Smooth muscle cell (in vitro differentiated cells): ENCODE measurements at regions not wholly inside any gene's neighbourhood (a gene's known extent, or its start where the extent isn't known, plus 50 kb on each side); places are given as distances from the start of the nearest gene placed in this dataset.
A peak's percentile ranks its signal among the peaks of the same experiment; 100 is the strongest.

Experiments used
- DNase-seq: peaks from one replicate; lab custom pipeline; 2025; ENCODE audit not compliant: unreplicated experiment; lab: John Stamatoyannopoulos, UW
- H2AFZ ChIP-seq: fragments of 200-600 bp; sonication (generic); 2 replicates; pipeline ENCODE4 v1.6.0; 2016; ENCODE audit warnings: antibody characterized with exemption, low read depth, mild to moderate bottlenecking
- H3F3A ChIP-seq: fragments of 200-600 bp; sonication (generic); 2 replicates; pipeline ENCODE4 v1.6.0; 2017; ENCODE audit warnings: antibody characterized with exemption, low read depth
- H3K27ac ChIP-seq: fragments of 200-600 bp; sonication (generic); 2 replicates; pipeline ENCODE4 v1.5.1; 2016; ENCODE audit warnings: low read depth, mild to moderate bottlenecking
- H3K27me3 ChIP-seq: fragments of 200-600 bp; sonication (generic); 2 replicates; pipeline ENCODE4 v1.6.1; 2016; ENCODE audit warnings: low read depth, mild to moderate bottlenecking
- H3K36me3 ChIP-seq: fragments of 200-600 bp; sonication (generic); 2 replicates; pipeline ENCODE4 v1.5.1; 2016; ENCODE audit warnings: low read depth
- H3K4me1 ChIP-seq: fragments of 200-600 bp; sonication (generic); 2 replicates; pipeline ENCODE4 v1.5.1; 2016; ENCODE audit warnings: low read depth
- H3K4me2 ChIP-seq: fragments of 200-600 bp; sonication (generic); 2 replicates; pipeline ENCODE4 v1.6.0; 2016; ENCODE audit warnings: mild to moderate bottlenecking
- H3K4me3 ChIP-seq: fragments of 200-600 bp; sonication (generic); 2 replicates; pipeline ENCODE4 v1.5.1; 2016; ENCODE audit warnings: mild to moderate bottlenecking
- H3K79me2 ChIP-seq: fragments of 200-600 bp; sonication (generic); 2 replicates; pipeline ENCODE4 v1.6.0; 2016; ENCODE audit warnings: low read depth, mild to moderate bottlenecking
- H3K9ac ChIP-seq: fragments of 200-600 bp; sonication (generic); 2 replicates; pipeline ENCODE4 v1.6.0; 2016; ENCODE audit warnings: low read depth
- H3K9me3 ChIP-seq: fragments of 200-600 bp; sonication (generic); replicated peaks from 2 replicates; pipeline ENCODE4 v1.5.1; 2016; ENCODE audit warnings: low read depth
- H4K20me1 ChIP-seq: fragments of 200-600 bp; sonication (generic); 2 replicates; pipeline ENCODE4 v1.6.0; 2016; ENCODE audit warnings: low read depth
- WGBS: methylation state at CpG from one replicate; pipeline ENCODE4 v1.1.7; 2016; ENCODE audit warnings: low lambda C conversion rate; 5-methylcytosine and 5-hydroxymethylcytosine counted together
- TF ChIP-seq, protein P1 (sequence below): fragments of 200-600 bp; sonication (generic); IDR thresholded peaks from 2 replicates; pipeline ENCODE4 v1.5.1; 2017; ENCODE audit warnings: borderline replicate concordance, mild to moderate bottlenecking, antibody characterized with exemption; ENCODE audit not compliant: insufficient read depth, poor library complexity, severe bottlenecking

DNA sequence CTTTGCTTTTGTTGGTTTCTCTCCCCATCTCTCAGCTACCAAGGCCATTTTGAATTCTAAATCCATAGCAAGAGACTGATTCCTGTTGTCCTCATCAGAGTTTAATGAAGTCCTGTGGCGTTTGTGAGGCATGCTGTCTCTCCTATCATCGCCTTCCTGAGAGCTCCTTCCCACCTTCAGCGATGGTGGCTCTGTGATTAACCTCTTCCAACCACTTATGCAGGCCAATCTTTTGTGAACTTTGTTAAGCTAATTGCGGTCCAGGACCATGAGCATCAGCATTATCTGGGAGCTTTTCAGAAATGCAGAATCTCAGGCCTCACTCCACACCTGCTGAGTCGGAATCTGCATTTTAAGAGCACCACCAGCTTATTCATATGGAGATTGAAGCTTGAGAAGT is 272.5 kb upstream of the CDYL start:
- Histone ChIP-seq H3F3A (no peaks in the 10 kb centered on the region), H2AFZ (no peak overlapping the region), H3K27me3 (no peaks in the 10 kb centered on the region), H4K20me1 (no peaks in the 10 kb centered on the region), H3K27ac (no peak overlapping the region), H3K79me2 (no peaks in the 10 kb centered on the region), H3K9ac (no peak overlapping the region), H3K4me3 (no peak overlapping the region), H3K9me3 (no peaks in the 10 kb centered on the region), H3K36me3 (no peaks in the 10 kb centered on the region), H3K4me1 (no peaks in the 10 kb centered on the region), H3K4me2 (no peak overlapping the region)
- DNase-seq: no peak
- WGBS: 51% methylated on average over 5 of the region's 5 CpGs
- TF ChIP-seq, protein P1, sequence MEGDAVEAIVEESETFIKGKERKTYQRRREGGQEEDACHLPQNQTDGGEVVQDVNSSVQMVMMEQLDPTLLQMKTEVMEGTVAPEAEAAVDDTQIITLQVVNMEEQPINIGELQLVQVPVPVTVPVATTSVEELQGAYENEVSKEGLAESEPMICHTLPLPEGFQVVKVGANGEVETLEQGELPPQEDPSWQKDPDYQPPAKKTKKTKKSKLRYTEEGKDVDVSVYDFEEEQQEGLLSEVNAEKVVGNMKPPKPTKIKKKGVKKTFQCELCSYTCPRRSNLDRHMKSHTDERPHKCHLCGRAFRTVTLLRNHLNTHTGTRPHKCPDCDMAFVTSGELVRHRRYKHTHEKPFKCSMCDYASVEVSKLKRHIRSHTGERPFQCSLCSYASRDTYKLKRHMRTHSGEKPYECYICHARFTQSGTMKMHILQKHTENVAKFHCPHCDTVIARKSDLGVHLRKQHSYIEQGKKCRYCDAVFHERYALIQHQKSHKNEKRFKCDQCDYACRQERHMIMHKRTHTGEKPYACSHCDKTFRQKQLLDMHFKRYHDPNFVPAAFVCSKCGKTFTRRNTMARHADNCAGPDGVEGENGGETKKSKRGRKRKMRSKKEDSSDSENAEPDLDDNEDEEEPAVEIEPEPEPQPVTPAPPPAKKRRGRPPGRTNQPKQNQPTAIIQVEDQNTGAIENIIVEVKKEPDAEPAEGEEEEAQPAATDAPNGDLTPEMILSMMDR: no peak

DNA sequence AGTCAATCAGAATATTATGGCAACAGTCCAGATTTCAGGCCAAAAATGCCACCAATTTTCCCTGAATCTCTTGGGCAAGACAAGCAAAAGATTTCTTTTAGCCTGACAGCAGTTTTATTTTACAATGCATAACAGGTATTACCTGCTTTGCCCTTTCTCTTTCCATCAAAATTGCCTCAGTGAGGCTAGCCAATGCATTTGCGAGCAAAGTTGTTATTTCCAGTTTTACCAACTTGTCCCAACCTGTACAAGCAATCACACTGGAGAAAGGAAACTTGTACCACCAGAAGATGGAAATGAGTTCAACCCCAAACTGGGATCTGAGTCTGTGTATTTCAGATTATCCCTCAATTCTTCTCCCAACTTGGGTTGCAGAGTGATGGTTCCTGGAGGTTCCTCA is 279.9 kb upstream of the CDYL start:
- Histone ChIP-seq H3K4me2 (no peak overlapping the region), H3K9ac (no peak overlapping the region), H3K36me3 (no peaks in the 10 kb centered on the region), H3K9me3 (no peaks in the 10 kb centered on the region), H3K4me1 (no peaks in the 10 kb centered on the region), H4K20me1 (no peaks in the 10 kb centered on the region), H3K4me3 (no peak overlapping the region), H3F3A (no peaks in the 10 kb centered on the region), H3K27me3 (no peaks in the 10 kb centered on the region), H3K27ac (peak overlapping the region; percentile 44), H3K79me2 (no peaks in the 10 kb centered on the region), H2AFZ (no peak overlapping the region)
- TF ChIP-seq, protein P1: no peak
- no peak for DNase-seq
- 85% methylated on average over 1 of the region's 1 CpG for WGBS

DNA sequence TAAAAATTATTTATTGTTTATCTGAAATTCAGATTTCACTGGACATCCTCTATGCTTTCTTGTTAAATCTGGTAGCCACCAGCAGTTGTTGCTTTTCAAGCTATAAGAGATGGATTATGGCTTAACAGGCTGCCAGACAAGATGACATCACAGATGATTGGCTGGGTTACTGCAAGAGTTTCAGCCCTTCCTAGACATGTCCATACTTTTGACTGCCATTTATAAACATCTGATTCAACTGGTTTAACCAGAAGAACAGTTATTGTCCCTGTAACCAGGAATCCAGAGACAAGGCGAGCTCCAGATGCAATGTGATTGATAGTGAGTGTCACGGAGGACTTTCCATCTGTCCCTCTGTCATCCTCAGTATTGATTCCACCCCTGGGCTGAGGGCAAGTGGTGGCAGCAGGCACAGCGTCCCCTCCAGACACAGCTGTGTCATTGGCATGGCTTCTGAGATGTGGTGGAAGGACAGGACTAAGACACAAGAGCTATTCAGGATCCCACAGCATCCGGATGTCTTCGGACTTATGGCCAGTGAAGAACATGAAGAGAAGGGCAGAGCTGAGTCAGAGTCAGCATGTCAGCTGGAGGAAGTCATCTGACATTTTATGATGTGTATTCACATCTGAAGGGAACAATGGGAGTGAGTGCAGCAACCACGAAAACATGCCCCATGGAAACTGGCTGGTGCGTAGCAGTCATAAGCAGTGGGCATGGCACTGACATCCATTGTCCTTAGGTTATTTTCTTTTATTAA is 284.5 kb upstream of the CDYL start:
- Histone ChIP-seq H3K9me3 (no peaks in the 10 kb centered on the region), H3K36me3 (no peaks in the 10 kb centered on the region), H3K9ac (peak overlapping the region; percentile 66), H4K20me1 (no peaks in the 10 kb centered on the region), H3K27me3 (no peaks in the 10 kb centered on the region), H3K79me2 (no peaks in the 10 kb centered on the region), H3F3A (peaks cover 4% of the 10 kb centered on the region), H3K4me3 (no peak overlapping the region), H2AFZ (no peak overlapping the region), H3K27ac (peak overlapping the region; percentile 93), H3K4me2 (no peak overlapping the region), H3K4me1 (peaks cover 4% of the 10 kb centered on the region)
- DNase-seq: no peak
- TF ChIP-seq, protein P1: no peak
- WGBS: 59% methylated on average over 7 of the region's 7 CpGs

DNA sequence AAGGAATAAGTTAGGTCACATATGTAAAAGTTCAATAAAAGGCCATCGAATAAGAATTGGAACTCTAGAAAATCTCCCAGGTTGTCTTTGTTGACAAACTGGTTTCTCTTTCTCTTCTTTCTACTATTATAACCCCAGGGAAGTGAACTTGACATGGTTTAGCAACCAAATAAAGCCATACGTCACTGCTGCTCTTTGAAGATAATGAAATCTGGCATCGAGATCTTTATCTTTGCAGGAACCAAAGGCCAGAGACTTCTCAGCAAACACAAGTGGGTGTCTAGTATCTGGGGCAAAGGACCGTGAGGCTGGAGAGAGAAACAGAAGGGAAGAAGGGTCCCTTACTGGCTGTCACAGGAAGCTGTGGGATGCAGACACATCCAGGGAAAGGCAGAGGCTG is 286.7 kb upstream of the CDYL start:
- Histone ChIP-seq H3F3A (peaks cover 4% of the 10 kb centered on the region), H3K9ac (peak overlapping the region; percentile 31), H3K79me2 (no peaks in the 10 kb centered on the region), H3K4me3 (no peak overlapping the region), H3K36me3 (no peaks in the 10 kb centered on the region), H3K4me2 (no peak overlapping the region), H2AFZ (no peak overlapping the region), H4K20me1 (no peaks in the 10 kb centered on the region), H3K4me1 (peaks cover 5% of the 10 kb centered on the region), H3K9me3 (no peaks in the 10 kb centered on the region), H3K27ac (peak overlapping the region; percentile 93), H3K27me3 (no peaks in the 10 kb centered on the region)
- DNase-seq: no peak
- WGBS: 48% methylated on average over 4 of the region's 4 CpGs
- TF ChIP-seq, protein P1: no peak
